NT2/D1 (cell line): ENCODE measurements at regions not wholly inside any gene's neighbourhood (a gene's known extent, or its start where the extent isn't known, plus 50 kb on each side); places are given as distances from the start of the nearest gene placed in this dataset.

Experiments used
- SUZ12 ChIP-seq: IDR thresholded peaks from 2 replicates; pipeline ENCODE4 v1.6.1; 2011; ENCODE audit not compliant: insufficient read length, insufficient read depth; ENCODE audit errors: extremely low read depth
- YY1 ChIP-seq: IDR thresholded peaks from 2 replicates; pipeline ENCODE4 v1.6.1; 2011; ENCODE audit not compliant: insufficient read length, insufficient read depth

DNA sequence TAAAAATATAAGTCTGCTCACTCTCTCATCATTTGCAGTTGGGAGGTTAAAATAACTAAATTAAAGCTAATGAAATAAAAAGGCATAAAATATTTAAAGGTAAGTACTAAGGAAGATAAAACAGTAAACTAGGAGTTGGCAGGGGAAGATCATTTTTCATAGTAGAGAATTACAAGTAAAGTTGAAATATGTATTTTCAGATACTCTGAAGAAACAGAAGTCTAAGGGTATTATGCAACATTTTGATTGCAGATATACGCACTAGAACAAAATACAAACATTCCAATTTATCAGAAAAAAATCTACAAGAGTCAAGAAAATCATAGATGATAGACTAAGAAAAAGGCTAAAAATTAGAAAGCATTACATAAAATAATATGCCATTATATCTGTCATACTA lies 167.6 kb upstream of the CTAGE1 start:
- TF ChIP-seq YY1 (no peak), SUZ12 (no peak)
